C4-2B (cell line): ENCODE measurements at regions not wholly inside any gene's neighbourhood (a gene's known extent, or its start where the extent isn't known, plus 50 kb on each side); places are given as distances from the start of the nearest gene placed in this dataset.

ENCODE experiments used
- CTCF ChIP-seq: fragments of 450-650 bp; conservative IDR thresholded peaks from 2 replicates; pipeline ENCODE4 v1.5.1; 2017; ENCODE audit warnings: mild to moderate bottlenecking
- ZFX ChIP-seq: fragments of 450-650 bp; IDR thresholded peaks from 2 replicates; pipeline ENCODE4 v1.6.1; 2017

- TF ChIP-seq CTCF (no peak), ZFX (no peak)
Measured at GRCh38 chr5:61779743-61780142, 447.7 kb downstream of the ZSWIM6 start.
